NOMO-1 (cell line): ENCODE measurements at regions not wholly inside any gene's neighbourhood (a gene's known extent, or its start where the extent isn't known, plus 50 kb on each side); places are given as distances from the start of the nearest gene placed in this dataset.
"Not testable (repeated sequence)": the region's sequence is repeated elsewhere in the genome, so short reads cannot be mapped to it uniquely, and the experiment has no call there.

ENCODE experiments used
- DNase-seq, 2 experiments: peaks; one replicate each; lab custom pipeline; 2025; ENCODE audit not compliant: unreplicated experiment in 2 of 2; lab: John Stamatoyannopoulos, UW

DNA sequence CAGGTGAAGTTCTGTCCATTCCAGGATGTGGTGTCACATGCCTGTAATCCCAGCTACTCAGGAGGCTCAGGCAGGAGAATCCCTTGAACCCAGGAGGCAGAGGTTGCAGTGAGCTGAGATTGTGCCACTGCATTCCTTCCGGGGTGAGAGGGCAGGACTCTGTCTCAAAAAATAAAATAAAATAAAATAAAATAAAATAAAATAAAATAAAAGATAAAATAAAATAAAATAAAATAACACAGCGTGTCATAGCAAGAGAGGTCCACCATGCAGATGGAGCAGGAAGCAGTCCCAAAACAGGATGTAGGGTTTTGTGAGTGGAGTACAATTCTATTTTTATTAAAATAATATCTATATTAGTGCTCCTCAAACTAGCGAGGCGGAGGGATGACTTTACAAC lies 83.1 kb upstream of the CD82 start:
- DNase-seq: not testable (repeated sequence)

DNA sequence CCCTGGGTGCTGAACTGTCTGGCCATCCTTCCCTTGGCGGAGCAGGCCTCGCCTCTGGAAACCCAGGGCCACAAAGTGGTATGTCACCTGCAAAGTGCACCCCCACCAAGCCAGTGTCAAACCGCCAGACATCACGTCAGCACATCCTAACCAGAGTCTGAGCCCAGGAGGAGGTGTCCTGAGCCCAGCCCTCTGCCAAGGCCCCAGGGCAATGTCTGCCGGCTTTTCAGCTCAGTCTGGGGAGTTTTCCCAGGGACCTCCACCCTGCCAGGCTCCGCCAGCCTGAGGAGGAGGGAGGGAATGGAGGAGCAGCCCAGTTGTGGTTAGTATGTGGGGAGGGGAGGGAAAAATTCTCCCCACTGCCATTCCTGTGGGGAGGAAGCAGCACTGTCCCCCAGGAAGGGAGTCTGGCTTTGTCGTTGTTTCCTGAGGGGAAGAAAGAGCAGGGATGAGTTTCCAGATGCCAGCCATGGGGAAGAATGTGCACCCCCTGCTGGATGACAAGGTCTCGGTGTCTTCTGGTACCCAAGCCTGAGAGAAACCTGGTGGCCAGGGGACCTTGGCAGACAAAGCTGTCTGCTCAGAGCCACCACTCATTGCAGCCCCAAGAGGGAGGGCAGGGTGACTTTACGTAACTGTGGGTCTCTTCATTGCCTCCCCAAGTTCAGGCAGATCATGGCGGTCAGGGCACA lies 81.4 kb upstream of the CD82 start:
- DNase-seq: no peak

DNA sequence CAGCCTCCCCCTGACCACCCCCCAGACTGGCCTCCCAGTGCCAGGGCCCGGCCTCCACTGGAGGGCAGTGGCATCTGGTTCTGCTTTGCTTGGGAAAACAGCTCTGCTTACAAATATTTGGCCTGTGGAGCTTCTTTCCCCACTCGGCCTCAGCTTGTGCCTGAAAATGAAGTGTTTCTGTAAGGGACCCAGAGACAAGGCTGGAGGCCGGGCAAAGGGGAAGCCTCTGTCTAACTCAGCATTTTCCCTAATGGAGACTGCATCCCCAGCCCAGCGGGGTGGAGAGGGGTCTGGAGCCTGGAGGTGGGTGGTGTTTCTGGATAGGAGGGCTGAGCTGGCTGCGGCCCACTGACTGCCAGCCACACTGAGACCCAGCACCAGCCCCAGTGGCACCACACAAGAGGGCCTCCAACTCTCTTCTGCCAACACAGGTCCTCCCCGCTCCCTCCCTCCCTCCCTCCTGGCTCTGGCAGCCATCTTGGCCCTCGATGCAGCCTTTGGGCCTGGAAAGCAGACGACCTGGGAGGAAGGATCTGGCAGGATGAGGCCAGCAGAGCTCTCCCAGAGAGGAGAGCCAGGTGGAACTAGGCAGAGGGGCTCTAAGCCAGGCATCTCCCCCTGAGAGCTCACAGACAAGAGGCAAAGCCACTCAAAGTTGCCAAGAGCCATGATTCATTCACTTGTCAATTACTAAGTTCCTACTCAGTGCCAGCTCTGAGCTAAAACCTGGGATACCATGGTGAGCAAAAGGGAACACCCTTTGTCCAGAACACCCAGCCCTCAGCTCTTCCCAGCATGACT lies 77.1 kb upstream of the CD82 start:
- DNase-seq: no peak

DNA sequence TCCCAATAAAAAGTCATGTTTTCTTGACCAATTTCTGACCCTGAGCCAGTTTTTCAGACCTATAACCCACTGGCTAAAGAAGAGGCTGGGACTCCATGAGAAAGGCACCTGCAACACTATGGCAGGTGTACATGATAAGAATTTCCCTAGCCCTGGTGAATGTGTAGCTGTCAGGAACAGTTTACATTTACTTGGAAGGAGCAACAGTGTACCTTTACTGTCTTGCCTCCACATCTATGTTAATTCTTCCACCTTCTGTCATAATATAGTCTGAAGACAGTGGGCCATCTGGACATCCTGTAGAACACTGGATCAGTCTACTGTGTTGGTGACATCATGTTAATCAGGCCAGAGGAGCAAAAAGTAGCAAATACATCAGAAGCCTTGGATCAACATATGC lies 72.1 kb upstream of the CD82 start:
- DNase-seq: no peak

DNA sequence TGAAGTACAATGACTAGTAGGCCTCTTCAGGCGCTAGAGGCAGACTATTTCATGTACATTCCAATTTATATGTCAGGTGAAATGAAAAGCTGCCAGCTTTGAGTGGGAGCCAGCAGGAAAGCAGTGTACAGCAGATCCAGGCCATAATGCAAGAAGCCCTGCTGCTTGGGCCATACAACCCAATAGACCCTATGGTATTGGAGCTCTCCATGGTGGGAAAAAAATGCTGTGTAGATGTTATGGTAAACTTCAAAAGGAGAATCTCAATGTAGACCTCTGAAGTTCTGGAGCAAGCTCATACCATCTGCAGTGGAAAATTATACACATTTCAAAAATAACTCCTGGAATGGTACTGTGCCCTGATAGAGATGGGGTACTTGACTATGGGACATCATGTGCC lies 71.5 kb upstream of the CD82 start:
- DNase-seq: no peak

DNA sequence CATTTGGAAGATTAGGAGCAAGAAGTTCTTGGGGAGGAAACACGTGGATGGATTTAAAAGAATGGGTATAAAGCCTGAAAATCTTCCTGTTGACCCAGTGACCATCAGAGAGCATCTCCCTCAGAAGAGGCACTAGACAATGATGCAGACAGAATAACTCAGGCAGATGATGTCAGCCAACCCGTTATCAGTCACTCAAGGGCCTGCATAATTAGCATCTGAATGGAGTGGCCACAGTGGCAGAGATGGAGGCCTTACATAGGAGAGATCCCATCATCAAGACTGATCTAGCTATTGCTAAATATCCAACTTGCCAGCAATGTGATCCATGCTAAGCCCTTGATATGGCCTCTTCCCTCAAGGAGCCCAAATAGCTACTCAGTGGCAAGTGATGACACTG lies 70.7 kb upstream of the CD82 start:
- DNase-seq: no peak

DNA sequence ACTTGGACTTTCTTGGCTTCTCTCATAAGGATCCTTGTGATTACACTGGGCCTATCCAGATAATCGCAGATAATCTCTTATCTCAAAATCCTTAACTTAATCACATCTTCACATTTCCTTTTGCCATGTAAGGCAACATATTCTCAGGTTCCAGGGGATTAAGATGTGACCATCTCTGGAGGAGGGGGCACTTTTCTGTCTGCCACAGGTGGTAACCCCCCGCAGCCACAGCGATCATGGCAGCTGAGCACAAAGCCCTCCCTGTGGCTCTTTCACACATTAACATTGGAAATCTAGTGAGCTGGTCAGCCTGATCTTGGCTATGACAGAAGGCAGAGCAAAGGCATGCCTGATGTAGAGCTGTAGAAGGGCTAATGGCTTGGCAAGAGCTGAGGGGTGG lies 69.1 kb upstream of the CD82 start:
- no peak for DNase-seq

DNA sequence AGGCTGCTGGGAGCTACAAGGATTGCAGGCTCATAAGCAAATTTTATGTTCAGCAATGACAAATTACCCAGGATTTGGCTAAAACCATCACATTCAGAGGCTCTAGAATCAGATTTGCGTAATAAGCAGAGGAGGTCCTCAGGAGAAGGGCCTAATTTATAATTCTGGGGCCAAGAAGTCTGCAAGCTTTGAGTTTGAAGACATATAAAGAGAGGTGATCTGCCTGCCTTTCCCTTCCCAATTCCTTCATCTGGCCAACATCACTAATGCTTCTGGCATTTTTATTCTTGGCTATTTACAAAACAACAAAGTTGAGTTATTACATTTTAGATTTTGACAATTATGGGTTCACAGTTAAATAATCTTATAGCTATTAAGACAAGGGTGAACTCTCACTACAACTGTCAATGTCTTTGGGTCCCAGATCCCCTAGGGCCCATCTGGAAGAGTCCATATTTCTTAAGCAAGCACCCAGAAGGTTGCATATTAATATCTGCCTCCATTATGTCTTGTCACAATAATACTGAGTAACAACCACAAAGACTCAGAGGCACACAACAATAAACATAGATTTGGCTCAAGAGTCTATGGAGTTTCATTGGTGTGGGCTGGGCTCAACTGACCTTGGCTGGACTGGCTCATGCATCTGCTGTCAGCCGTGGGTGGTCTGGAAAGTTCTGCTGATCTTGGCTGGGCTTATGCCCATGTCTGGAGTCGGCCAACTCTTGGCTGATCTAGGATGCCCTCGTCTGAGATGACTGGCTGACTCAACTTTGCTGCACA lies 67.2 kb upstream of the CD82 start:
- no peak for DNase-seq

DNA sequence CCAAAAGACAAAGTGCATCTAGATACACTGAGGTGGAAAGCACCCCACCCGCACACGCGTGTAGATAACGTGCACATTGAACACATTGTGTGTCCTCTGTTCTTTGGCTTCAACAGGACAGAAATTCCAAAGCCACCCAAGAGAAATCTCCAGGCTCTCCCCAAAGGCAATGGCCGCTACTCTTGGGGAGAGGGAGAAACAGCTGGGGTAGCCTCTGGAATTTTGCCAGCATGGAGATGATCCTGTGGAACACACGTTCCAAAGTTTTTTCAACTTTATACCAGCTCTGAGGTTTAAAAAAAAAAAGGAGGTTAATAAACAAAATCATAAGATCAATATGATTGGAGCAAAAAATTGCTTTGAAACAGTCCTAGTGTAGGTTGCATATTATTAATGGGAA lies 63.0 kb upstream of the CD82 start:
- no peak for DNase-seq

DNA sequence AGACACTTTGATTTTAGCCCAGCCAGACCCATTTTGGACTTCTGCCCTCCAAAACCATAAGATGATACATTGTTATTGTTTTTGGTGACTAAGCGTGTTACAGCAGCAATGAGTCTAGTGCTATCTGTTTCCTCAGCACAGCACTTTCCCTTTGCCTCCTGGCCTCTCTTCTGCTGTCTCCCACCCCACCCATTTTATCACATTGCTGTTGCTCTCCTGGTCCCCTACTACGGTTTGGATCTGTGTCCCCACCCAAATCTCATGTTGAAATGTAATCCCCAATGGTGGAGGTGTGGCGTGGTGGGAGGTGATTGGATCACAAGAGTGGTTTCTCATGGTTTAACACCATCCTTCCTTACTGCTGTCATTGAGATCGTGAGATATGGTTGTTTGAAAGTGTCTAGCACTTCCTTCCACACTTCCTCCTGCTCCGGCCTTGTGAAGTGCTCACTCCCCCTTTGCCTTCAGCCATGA lies 59.8 kb upstream of the CD82 start:
- no peak for DNase-seq

DNA sequence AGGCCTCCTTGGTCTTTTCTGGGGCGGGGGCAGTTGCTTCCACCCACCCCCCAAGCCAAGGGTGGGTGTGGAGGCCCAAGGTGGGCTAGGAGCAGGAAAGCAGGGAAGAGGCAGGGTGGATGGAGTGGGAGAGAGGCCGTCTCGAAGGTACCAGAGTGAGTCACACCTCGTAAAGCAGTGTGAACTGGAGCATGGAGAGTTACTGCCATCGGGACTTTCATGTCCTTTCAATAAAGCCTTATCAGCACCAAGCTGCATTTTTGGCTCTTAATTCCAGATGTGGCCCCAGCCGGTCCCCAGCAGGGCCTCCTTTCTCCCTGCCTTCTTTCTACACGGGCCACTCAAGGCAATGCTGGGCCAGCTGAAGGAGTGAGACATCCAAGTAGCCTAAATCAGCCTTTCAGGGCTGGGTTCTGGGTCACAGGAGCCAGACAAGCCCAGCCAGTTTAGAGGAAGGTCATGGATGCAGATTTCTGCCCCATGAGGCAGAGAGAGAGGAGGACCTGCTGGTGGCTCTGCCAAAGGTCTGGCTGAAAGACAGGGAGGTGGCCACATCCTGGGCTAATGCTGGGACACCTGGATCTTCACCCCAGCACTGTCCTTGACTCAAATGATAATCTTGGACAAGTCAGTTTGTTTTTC lies 59.0 kb upstream of the CD82 start:
- no peak for DNase-seq

DNA sequence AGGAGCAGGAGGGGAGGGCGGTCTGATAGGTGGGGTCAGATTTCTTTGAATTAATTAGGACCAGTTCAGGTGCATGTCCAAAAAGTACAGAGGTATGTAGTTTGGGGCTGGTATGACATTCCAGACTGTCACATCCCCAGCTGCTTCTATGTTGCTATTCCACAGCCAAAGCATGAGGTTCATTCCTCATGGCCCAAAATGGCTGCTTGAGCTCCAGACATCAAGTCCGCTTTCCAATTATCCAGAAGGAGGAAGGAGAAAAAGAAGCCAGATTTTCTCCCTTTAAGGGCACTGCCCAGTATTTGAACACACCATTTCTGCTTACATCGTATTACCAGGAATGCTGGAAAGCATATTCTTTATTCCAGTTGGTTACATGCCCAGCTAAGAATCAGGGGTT lies 58.0 kb upstream of the CD82 start:
- no peak for DNase-seq

DNA sequence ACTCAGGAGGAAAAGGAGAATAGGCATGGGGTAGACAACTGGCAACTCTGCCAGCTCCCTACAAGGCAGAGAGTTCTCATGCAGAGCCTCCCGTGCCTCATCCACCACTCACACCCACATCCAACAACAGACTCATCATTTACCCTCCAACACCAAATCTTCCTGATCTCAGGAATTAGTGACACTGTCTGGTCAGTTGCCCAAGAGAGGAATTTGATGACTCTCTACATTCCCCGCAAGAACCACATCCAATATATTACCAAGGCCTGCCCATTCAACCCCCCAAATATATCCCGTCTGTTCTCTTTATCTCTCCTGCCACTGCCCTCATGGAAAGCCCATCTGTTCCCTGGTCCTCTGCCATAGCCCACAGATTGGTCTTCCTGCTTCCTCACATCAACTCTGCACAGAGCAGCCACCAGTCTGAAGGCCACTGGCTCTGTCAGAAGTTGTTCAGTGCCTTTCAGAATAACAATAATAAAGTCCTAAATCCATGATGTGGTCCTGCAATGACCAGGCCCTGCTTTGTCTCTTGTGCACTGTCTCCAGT lies 57.5 kb upstream of the CD82 start:
- DNase-seq: no peak

DNA sequence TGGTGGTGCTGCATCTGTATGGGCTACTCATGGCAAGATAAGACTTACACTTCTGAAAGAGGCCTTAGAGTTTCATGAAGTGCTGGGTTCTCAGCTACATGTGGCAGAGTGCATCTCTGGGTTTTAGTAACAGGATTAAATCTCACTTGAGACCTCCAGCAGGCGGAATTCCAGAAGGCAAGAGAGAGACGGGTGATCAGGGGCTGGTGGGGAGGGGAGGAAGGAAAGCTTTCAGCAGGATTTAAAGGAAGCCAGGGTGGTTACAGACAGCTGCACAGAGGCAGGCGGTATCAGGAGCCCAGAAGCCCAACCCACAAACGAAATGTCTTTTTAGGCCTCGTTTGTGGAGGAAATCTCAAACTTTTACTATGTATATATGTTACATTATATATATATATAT lies 56.2 kb upstream of the CD82 start:
- DNase-seq: no peak

DNA sequence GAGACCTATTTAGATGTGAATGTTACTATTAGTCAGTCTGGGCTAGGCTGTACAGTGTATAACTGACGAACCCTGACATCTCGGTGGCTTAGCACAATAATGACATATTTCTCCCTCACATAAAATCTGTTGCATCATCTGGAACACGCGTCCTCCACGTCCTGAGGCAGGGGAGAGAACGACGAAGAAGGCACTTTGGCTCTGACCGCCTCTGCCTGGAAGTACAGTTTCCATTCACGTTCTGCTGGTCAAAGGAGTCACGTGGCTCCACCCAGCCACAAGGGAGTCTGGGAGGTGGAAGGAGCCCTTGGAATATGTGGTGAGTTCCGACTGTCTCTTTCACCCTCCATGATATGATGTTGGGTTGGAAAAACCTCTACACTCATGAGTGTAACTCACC lies 55.1 kb upstream of the CD82 start:
- no peak for DNase-seq

DNA sequence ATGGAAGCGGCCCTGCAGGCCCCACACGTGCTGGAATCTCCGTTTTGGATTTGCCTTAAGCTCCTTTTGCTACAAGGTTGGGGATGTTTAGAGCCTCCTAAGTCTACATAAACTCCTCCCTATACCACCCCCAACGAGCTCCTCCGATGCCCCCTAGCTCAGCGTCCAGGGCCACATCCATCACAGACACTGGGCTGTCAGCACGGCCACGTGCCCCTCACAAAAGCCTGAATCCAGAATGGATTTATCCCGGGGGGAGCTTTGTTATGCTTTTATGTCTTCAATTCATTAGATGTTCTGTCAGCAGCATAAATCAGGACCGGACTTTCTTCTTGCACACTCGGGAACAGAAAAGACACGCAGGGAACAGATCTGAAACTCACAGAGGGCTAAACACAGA lies 52.6 kb upstream of the CD82 start:
- DNase-seq: no peak

DNA sequence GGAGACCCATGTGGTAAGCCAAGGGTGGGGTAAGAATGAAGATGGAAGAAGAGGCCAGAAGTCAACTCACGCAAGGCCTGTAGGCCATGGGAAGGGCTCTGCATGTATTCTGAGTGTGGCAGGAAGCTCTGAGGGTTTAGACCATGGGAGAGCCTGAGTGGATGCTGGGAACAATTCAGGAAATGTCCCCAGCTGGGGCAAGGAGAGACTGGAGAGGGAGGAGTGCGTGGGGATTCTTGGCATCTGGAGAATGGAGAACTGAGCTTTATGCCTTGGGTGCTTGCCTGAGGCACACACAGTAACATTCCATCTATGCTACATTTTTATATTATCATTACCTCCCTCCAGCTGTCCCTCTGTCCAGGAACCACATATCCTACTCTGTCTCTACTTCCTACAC lies 50.4 kb upstream of the CD82 start:
- DNase-seq: no peak
